GM12878 (cell line): ENCODE measurements at regions not wholly inside any gene's neighbourhood (a gene's known extent, or its start where the extent isn't known, plus 50 kb on each side); places are given as distances from the start of the nearest gene placed in this dataset.

ENCODE experiments used
- ATAC-seq: fragments of 200-7000 bp; cut with Tn5 transposase; 3 replicates; pipeline ENCODE4 v1.9.1; 2020; ENCODE audit warnings: mild to moderate bottlenecking, moderate library complexity
- BruUV-seq: library from RNA; stranded (reverse); fragments of 400-500 nt; replicated peaks from 2 replicates; lab custom pipeline; 2021; lab: Mats Ljungman, UMichigan
- CTCF ChIA-PET: fragments of 300-600 bp; sonication (Branson Sonifier 250); formaldehyde crosslinking; extraction: SDS; loops from one replicate; lab custom pipeline; 2021; ENCODE audit warnings: inconsistent platforms; lab: Yijun Ruan, JAX
- POLR2A ChIA-PET: fragments of 350-600 bp; formaldehyde crosslinking; extraction: SDS; loops from one replicate; lab custom pipeline; 2021; ENCODE audit warnings: inconsistent platforms; lab: Charles Lee
- RAD21 ChIA-PET: fragments of 300-600 bp; sonication (Branson Sonifier 250); formaldehyde crosslinking; loops from one replicate; lab custom pipeline; 2023; ENCODE audit warnings: antibody characterized with exemption; ENCODE audit not compliant: unreplicated experiment; lab: Charles Lee
- SMC1A ChIA-PET: fragments of 300-600 bp; sonication (Branson Sonifier 250); formaldehyde crosslinking; loops from one replicate; lab custom pipeline; 2023; ENCODE audit not compliant: unreplicated experiment, uncharacterized antibody; lab: Charles Lee
- DNase-seq: peaks from one replicate; pipeline ENCODE4 v3.0.0-alpha.2; 2011; ENCODE audit warnings: low read depth, low spot score
- FAIRE-seq: peaks from 3 replicates; lab custom pipeline; 2011; peaks lifted over from hg19 to GRCh38; lab: Jason Lieb, UNC
- H2AFZ ChIP-seq: 2 replicates; pipeline ENCODE4 v1.6.0; 2011; ENCODE audit warnings: low read depth, low read length, control low read depth; ENCODE audit not compliant: control insufficient read depth
- H3K27ac ChIP-seq: 2 replicates; pipeline ENCODE4 v1.5.1; 2011; ENCODE audit warnings: control low read depth; ENCODE audit not compliant: control insufficient read depth, insufficient read depth
- H3K27me3 ChIP-seq, 2 experiments: replicated peaks in 1 of 2; 2 replicates each; pipeline versions ENCODE4 v1.6.0 to v1.6.1; 2011; ENCODE audit warnings: low read length in 1 of 2; ENCODE audit not compliant: control insufficient read depth in 2 of 2, insufficient read depth in 2 of 2
- H3K36me3 ChIP-seq, 2 experiments: 2 replicates each; pipeline ENCODE4 v1.5.1; 2011; ENCODE audit warnings: low read length in 1 of 2; ENCODE audit not compliant: control insufficient read depth in 2 of 2, insufficient read depth in 2 of 2
- H3K4me1 ChIP-seq: 2 replicates; pipeline ENCODE4 v1.6.1; 2011; ENCODE audit warnings: mild to moderate bottlenecking, low read length, moderate library complexity, mixed read lengths; ENCODE audit not compliant: control insufficient read depth, insufficient read depth
- H3K4me2 ChIP-seq: 2 replicates; pipeline ENCODE4 v1.6.0; 2011; ENCODE audit warnings: control low read depth; ENCODE audit not compliant: control insufficient read depth, insufficient read depth
- H3K4me3 ChIP-seq: fragments of 200-600 bp; sonication (generic); 2 replicates; pipeline ENCODE4 v1.5.1; 2016
- H3K79me2 ChIP-seq: 2 replicates; pipeline ENCODE4 v1.6.0; 2011; ENCODE audit warnings: low read length; ENCODE audit not compliant: control insufficient read depth, insufficient read depth
- H3K9ac ChIP-seq: 2 replicates; pipeline ENCODE4 v1.8.0; 2011; ENCODE audit warnings: low read length, control low read depth, mixed read lengths; ENCODE audit not compliant: control insufficient read depth, insufficient read depth
- H3K9me3 ChIP-seq: replicated peaks from 3 replicates; pipeline ENCODE4 v1.5.1; 2011; ENCODE audit warnings: mild to moderate bottlenecking, low read length; ENCODE audit not compliant: control insufficient read depth, insufficient read depth
- H4K20me1 ChIP-seq: 2 replicates; pipeline ENCODE4 v1.6.0; 2011; ENCODE audit not compliant: control insufficient read depth, insufficient read depth
- CHD1 ChIP-seq: IDR thresholded peaks from 2 replicates; pipeline ENCODE4 v1.6.1; 2012; ENCODE audit warnings: low read depth, low read length, improper control_type of control experiment
- ELK1 ChIP-seq: IDR thresholded peaks from 2 replicates; pipeline ENCODE4 v1.6.1; 2012; ENCODE audit warnings: low read depth, low read length, improper control_type of control experiment
- FOXM1 ChIP-seq: IDR thresholded peaks from 2 replicates; pipeline ENCODE4 v1.6.1; 2012; ENCODE audit warnings: low read depth, mild to moderate bottlenecking, inconsistent platforms, low read length, moderate library complexity
- MEF2A ChIP-seq: IDR thresholded peaks from 2 replicates; pipeline ENCODE4 v1.6.1; 2011; ENCODE audit warnings: low read depth, mild to moderate bottlenecking, low read length, moderate library complexity; ENCODE audit not compliant: insufficient read depth
- MYB ChIP-seq: fragments of 150-350 bp; IDR thresholded peaks from 2 replicates; pipeline ENCODE4 v1.6.1; 2014; ENCODE audit warnings: mild to moderate bottlenecking, low read depth, low read length, borderline replicate concordance
- SIN3A ChIP-seq: IDR thresholded peaks from 2 replicates; pipeline ENCODE4 v1.6.1; 2012; ENCODE audit warnings: low read depth, low read length, improper control_type of control experiment
- SREBF1 ChIP-seq: IDR thresholded peaks from 2 replicates; pipeline ENCODE4 v1.6.1; 2012; ENCODE audit warnings: mild to moderate bottlenecking, low read length
- TCF12 ChIP-seq: IDR thresholded peaks from 2 replicates; pipeline ENCODE4 v1.6.1; 2011; ENCODE audit warnings: low read depth, mild to moderate bottlenecking, low read length
- USF1 ChIP-seq: IDR thresholded peaks from 2 replicates; pipeline ENCODE4 v1.6.1; 2011; ENCODE audit warnings: borderline replicate concordance, low read depth, mild to moderate bottlenecking, moderate library complexity, mixed read lengths, low read length; ENCODE audit not compliant: insufficient read depth; ENCODE audit errors: extremely low read length
- ZBTB11 ChIP-seq: fragments of 450-650 bp; formaldehyde crosslinking; IDR thresholded peaks from 2 replicates; pipeline ENCODE4 v1.5.0; 2022; ENCODE audit warnings: mild to moderate bottlenecking, missing genetic modification characterization
- WGBS: methylation state at CpG from one replicate; pipeline ENCODE4 v1.1.6; 2016; ENCODE audit warnings: low lambda C conversion rate; ENCODE audit not compliant: insufficient replicate concordance, insufficient coverage; ENCODE audit errors: missing lambda C conversion rate; 5-methylcytosine and 5-hydroxymethylcytosine counted together
- in situ Hi-C: fragments of 300-500 bp; cut with MboI; formaldehyde crosslinking; loops from 9 replicates; pipeline ENCODE4 v1.14.3; 2018; ENCODE audit warnings: mixed read lengths
- intact Hi-C: fragments of 100-400 bp; cut with micrococcal nuclease; formaldehyde crosslinking; loops from one replicate; pipeline ENCODE4 v1.14.2; 2022; ENCODE audit not compliant: unreplicated experiment

GRCh38 chr2:104703669-104704068 lies 150.2 kb upstream of the POU3F3 start:
- no peak overlapping the region for H3K4me3 ChIP-seq
- no peak for ATAC-seq
- no peaks in the 10 kb centered on the region for H3K79me2 ChIP-seq
- ChIA-PET CTCF (no interaction called here), POLR2A (no interaction called here), SMC1A (no interaction called here), RAD21 (no interaction called here)
- H3K9ac ChIP-seq: no peak overlapping the region
- in situ Hi-C loops: no loop called here
- H3K4me1 ChIP-seq: no peaks in the 10 kb centered on the region
- DNase-seq: no peak
- H3K4me2 ChIP-seq: no peak overlapping the region
- no peak overlapping the region for H3K27ac ChIP-seq
- no peaks in the 10 kb centered on the region for H3K9me3 ChIP-seq
- no TSS peak for BruUV-seq
- no peaks in the 10 kb centered on the region for H3K36me3 ChIP-seq
- intact Hi-C loops: no loop called here
- no peak for TF ChIP-seq FOXM1
- no peak for TF ChIP-seq TCF12
- TF ChIP-seq ELK1: no peak
- TF ChIP-seq USF1: no peak
- TF ChIP-seq MEF2A: no peak
- no peak for TF ChIP-seq SIN3A
- TF ChIP-seq CHD1: no peak
- TF ChIP-seq SREBF1: no peak
- TF ChIP-seq MYB: no peak
- TF ChIP-seq ZBTB11: no peak
- no peak overlapping the region for H2AFZ ChIP-seq
- H4K20me1 ChIP-seq: no peaks in the 10 kb centered on the region
- WGBS: 52% methylated on average over 8 of the region's 8 CpGs
- H3K27me3 ChIP-seq: no peaks in the 10 kb centered on the region; a peak in 1 of 4 replicates
- no peak for FAIRE-seq
